ENCODE measurements at regions not wholly inside any gene's neighbourhood (a gene's known extent, or its start where the extent isn't known, plus 50 kb on each side); places are given as distances from the start of the nearest gene placed in this dataset.

DNA sequence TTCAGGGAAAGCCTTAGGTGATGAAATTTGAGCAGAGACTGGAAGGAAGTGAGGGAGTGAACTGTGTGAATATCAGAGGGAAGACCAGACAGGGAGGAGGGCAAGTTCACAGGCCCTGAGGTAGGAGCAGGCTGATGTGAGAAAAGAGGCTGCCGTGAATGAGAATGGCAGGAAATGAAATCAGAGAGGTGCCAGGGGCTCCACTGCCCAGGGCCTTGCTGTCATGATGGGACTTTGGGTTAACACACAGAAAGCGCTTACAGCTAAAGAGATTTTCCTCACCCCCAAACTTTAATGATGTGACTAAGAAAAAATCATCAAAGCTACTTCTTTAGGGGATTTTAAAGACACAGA is 53.8 kb downstream of the MARCHF4 start:
- no peaks in the 10 kb centered on the region for H3K36me3 Mint-ChIP-seq
- H3K4me1 Mint-ChIP-seq: no peaks in the 10 kb centered on the region
- Histone ChIP-seq H3K4me1 (ENCODE audit: control insufficient read depth in 1 of 2, insufficient read depth in 2 of 2, low read length in 2 of 2) (no peaks in the 10 kb centered on the region), H3K9ac (ENCODE audit: insufficient read depth, low read length, poor library complexity, severe bottlenecking) (no peak overlapping the region), H3K27ac (ENCODE audit: low read depth in 1 of 2, low read length in 2 of 2) (no peak overlapping the region), H3K36me3 (replicated peaks in 1 of 2; ENCODE audit: control insufficient read depth in 1 of 2, insufficient read depth in 2 of 2, low read length in 2 of 2) (no peaks in the 10 kb centered on the region), H4K20me1 (ENCODE audit: insufficient read depth, low read length) (no peaks in the 10 kb centered on the region), H3K27me3 (ENCODE audit: control insufficient read depth in 2 of 2, insufficient read depth in 2 of 2, low read length in 2 of 2) (no peaks in the 10 kb centered on the region), H3K4me2 (replicated peaks; ENCODE audit: extremely low read depth, low read length, poor library complexity, severe bottlenecking) (no peak overlapping the region), H3K79me2 (ENCODE audit: insufficient read depth, low read length) (no peaks in the 10 kb centered on the region), H2AFZ (ENCODE audit: insufficient read depth, low read depth, low read length, poor library complexity, severe bottlenecking) (no peak overlapping the region), H3K9me3 (replicated peaks in 1 of 2; ENCODE audit: control insufficient read depth in 1 of 2, insufficient read depth in 1 of 2, low read length in 2 of 2) (no peaks in the 10 kb centered on the region), H3K4me3 (replicated peaks in 1 of 3; ENCODE audit: low read depth in 2 of 3, low read length in 3 of 3) (no peak overlapping the region)
- WGBS (ENCODE audit: insufficient coverage): no CpG with 5 or more reads among the region's 2 CpGs
- H3K4me3 Mint-ChIP-seq: no peak overlapping the region
- DNase-seq: no peak
- TF ChIP-seq, protein P1, sequence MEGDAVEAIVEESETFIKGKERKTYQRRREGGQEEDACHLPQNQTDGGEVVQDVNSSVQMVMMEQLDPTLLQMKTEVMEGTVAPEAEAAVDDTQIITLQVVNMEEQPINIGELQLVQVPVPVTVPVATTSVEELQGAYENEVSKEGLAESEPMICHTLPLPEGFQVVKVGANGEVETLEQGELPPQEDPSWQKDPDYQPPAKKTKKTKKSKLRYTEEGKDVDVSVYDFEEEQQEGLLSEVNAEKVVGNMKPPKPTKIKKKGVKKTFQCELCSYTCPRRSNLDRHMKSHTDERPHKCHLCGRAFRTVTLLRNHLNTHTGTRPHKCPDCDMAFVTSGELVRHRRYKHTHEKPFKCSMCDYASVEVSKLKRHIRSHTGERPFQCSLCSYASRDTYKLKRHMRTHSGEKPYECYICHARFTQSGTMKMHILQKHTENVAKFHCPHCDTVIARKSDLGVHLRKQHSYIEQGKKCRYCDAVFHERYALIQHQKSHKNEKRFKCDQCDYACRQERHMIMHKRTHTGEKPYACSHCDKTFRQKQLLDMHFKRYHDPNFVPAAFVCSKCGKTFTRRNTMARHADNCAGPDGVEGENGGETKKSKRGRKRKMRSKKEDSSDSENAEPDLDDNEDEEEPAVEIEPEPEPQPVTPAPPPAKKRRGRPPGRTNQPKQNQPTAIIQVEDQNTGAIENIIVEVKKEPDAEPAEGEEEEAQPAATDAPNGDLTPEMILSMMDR (IDR thresholded peaks at IDR 0.05): no peak
- H3K27me3 Mint-ChIP-seq (ENCODE audit: low read depth in 3 of 3): peaks cover 3 to 7% (median 6%) of the 10 kb centered on the region in 3 donors
- peaks cover 0 to 1% (median 0%) of the 10 kb centered on the region in 7 donors for H3K9me3 Mint-ChIP-seq
- H3K27ac Mint-ChIP-seq: no peak overlapping the region
- intact Hi-C loops (cut with micrococcal nuclease): no loop called here

DNA sequence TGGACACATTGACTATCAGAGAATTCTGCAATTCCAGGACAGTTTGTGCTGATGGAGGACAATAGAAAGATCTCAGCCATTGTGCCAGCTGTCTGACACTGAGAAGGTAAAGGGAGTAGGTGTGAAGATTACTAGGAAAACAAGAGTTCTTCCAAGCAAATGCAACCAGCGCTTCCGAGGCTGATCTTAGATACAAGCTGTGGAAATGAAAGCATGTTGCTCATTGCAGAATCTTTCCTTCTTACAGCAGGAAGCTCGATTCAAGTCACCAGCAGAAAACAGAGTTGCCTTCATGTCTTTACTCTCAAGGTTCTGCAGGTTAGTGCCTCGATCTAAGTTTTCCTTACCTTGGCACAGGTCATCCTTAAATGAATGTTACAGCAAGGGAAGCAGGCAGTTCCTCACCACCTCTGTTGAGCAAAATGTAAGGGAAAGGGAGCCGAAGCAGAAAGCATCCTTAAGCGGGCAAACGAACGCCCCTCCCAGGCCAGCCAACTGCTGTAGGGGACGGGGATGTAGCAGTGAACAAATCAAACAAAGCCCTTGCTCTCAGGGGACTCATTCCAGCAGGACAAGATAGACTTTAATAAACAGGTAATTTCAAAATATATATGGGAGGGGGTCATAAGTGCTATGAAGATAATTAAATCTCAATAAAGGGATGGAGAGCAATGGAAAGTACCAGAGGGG is 54.3 kb downstream of the MARCHF4 start:
- no peaks in the 10 kb centered on the region for H3K27me3 ChIP-seq (ENCODE audit: control insufficient read depth in 2 of 2, insufficient read depth in 2 of 2, low read length in 2 of 2)
- no peak overlapping the region for H2AFZ ChIP-seq (ENCODE audit: insufficient read depth, low read depth, low read length, poor library complexity, severe bottlenecking)
- H3K27ac ChIP-seq (ENCODE audit: low read depth in 1 of 2, low read length in 2 of 2): no peak overlapping the region
- Mint-ChIP-seq H3K27ac (no peak overlapping the region), H3K4me3 (no peak overlapping the region), H3K9me3 (no peaks in the 10 kb centered on the region), H3K27me3 (ENCODE audit: low read depth in 3 of 3) (peaks cover 3 to 7% (median 6%) of the 10 kb centered on the region in 3 donors), H3K4me1 (no peaks in the 10 kb centered on the region), H3K36me3 (no peaks in the 10 kb centered on the region)
- H3K9me3 ChIP-seq (replicated peaks in 1 of 2; ENCODE audit: control insufficient read depth in 1 of 2, insufficient read depth in 1 of 2, low read length in 2 of 2): no peaks in the 10 kb centered on the region
- no peaks in the 10 kb centered on the region for H4K20me1 ChIP-seq (ENCODE audit: insufficient read depth, low read length)
- intact Hi-C loops (cut with micrococcal nuclease): no loop called here
- H3K4me3 ChIP-seq (replicated peaks in 1 of 3; ENCODE audit: low read depth in 2 of 3, low read length in 3 of 3): no peak overlapping the region
- H3K36me3 ChIP-seq (replicated peaks in 1 of 2; ENCODE audit: control insufficient read depth in 1 of 2, insufficient read depth in 2 of 2, low read length in 2 of 2): no peaks in the 10 kb centered on the region
- no peaks in the 10 kb centered on the region for H3K4me1 ChIP-seq (ENCODE audit: control insufficient read depth in 1 of 2, insufficient read depth in 2 of 2, low read length in 2 of 2)
- 83% methylated on average over 3 of the region's 9 CpGs for WGBS (ENCODE audit: insufficient coverage)
- H3K4me2 ChIP-seq (replicated peaks; ENCODE audit: extremely low read depth, low read length, poor library complexity, severe bottlenecking): no peak overlapping the region
- no peak overlapping the region for H3K9ac ChIP-seq (ENCODE audit: insufficient read depth, low read length, poor library complexity, severe bottlenecking)
- DNase-seq: no peak
- H3K79me2 ChIP-seq (ENCODE audit: insufficient read depth, low read length): no peaks in the 10 kb centered on the region
- TF ChIP-seq, protein P1 (IDR thresholded peaks at IDR 0.05): no peak
